Gastroesophageal sphincter (tissue), 3 donors: ENCODE measurements at regions not wholly inside any gene's neighbourhood (a gene's known extent, or its start where the extent isn't known, plus 50 kb on each side); places are given as distances from the start of the nearest gene placed in this dataset.

Experiments used
- CTCF ChIP-seq, 4 experiments: fragments of 200-600 bp in 2 of 4; fragments of 450-650 bp in 2 of 4; sonication (generic) in 1 of 4; IDR thresholded peaks; one replicate each; pipeline ENCODE4 v1.5.1; 2017 to 2019; ENCODE audit warnings: antibody characterized with exemption in 4 of 4, mild to moderate bottlenecking in 2 of 4, moderate library complexity in 2 of 4
- EP300 ChIP-seq: sonication (generic); formaldehyde crosslinking; IDR thresholded peaks from one replicate; pipeline ENCODE4 v1.6.1; 2017; ENCODE audit warnings: antibody characterized with exemption, mild to moderate bottlenecking

GRCh38 chr3:160060409-160061027, 71.9 kb downstream of the IL12A start:
- TF ChIP-seq CTCF (IDR thresholded peaks at IDR 0.05) (no peak), EP300 (no peak)
